Kidney capillary endothelial cell (primary cell): ENCODE measurements at regions not wholly inside any gene's neighbourhood (a gene's known extent, or its start where the extent isn't known, plus 50 kb on each side); places are given as distances from the start of the nearest gene placed in this dataset.
"Not testable (repeated sequence)": the region's sequence is repeated elsewhere in the genome, so short reads cannot be mapped to it uniquely, and the experiment has no call there.

Source experiments
- DNase-seq: peaks from one replicate; pipeline ENCODE4 v3.0.0-alpha.2; 2018; ENCODE audit warnings: low spot score

DNA sequence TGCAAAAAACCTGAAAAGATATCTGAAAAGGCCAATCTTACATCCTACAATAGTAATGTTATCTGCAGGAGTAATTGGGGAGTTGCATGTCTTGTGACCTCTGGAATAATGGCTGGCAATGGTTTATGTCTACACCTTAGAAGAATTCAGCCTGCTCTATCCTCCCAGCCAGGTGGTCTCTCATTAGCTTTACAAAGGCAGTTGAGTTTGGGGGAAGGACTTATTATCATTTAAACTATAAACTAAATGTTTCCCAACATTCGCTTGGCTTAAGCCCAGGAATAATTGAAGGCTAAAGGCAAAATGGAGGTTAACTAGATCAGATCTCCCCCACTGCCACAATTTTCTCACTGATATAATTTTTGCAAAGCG lies 158.4 kb upstream of the SFSWAP start:
- no peak for DNase-seq

DNA sequence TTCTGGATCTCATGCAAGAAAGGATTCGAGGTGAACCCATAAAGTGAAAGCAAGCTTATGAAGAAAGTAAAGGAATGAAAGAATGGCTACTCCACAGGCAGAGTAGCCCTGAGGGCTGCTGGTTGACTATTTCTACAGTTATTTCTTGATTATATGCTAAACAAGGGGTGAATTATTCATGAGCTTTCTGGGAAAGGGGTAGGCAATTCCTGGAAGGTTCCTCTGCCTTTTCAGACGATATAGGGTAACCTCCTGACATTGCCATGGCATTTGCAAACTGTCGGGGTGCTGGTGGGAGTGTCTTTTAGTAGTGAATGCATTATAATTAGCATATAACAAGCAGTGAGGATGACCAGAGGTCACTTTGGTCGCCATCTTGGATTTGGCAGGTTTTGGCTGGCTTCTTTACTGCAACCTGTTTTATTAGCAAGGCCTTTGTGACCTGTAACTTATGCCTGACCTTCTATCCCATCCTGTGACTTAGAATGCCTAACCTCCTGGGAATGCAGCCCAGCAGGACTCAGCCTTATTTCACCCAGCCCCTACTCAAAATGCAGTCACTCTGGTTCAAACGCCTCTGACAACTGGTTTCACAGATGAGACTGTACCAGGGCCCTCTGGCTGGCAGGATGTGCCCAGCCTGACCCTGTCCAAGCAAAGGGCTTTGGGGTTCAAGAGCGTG lies 157.7 kb upstream of the SFSWAP start:
- no peak for DNase-seq

DNA sequence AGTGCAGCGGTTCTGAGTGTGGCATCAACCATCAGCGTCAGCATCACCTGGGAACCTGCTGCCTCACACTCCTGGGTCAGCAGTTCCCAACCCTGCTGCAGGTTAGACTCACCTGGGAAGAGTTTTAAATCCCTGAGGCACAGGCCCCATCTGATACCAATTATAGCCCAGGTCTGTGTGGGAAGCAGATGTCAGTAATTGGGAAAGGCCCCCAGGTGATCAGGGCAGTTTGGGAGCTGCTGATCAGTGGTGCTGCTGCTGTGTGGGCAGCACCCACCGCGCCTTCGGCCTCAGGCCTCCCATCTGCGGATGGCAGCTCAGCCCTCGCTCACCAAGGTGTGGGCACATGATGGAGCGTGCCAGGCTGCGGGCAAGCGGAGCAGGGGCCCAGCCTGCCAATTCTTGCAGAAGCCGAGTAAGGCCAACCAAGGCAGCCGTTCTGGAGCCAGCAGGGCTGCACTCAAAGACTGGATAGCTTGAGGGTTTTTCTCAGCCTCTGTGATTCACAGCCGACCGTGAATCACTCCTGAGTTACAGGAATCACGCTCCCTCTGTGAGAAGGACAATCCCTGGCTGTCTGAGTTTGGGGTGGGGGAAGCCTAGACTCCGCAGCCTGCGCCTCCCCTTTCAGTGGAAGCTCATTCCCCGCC lies 155.6 kb upstream of the SFSWAP start:
- DNase-seq = no peak

DNA sequence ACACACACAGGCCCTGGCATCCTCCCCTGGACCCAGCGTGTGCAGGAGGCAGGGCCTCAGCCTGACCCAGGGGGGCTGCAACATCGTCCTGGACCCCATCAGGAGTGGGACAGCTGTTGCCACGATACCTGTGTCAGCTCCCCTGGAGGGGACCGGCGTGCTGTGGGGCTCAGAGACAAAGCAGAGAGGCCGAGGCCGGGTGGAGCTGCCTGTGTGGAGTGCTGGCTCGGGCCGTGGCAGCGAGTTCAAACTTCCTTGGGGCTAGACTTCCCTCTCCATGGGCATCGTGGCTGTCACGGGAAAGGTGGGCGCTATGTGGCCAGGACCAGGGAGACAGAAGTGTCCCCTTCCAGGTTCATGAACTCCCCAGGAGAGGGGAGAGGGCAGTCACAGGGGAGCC lies 155.0 kb upstream of the SFSWAP start:
- no peak for DNase-seq

DNA sequence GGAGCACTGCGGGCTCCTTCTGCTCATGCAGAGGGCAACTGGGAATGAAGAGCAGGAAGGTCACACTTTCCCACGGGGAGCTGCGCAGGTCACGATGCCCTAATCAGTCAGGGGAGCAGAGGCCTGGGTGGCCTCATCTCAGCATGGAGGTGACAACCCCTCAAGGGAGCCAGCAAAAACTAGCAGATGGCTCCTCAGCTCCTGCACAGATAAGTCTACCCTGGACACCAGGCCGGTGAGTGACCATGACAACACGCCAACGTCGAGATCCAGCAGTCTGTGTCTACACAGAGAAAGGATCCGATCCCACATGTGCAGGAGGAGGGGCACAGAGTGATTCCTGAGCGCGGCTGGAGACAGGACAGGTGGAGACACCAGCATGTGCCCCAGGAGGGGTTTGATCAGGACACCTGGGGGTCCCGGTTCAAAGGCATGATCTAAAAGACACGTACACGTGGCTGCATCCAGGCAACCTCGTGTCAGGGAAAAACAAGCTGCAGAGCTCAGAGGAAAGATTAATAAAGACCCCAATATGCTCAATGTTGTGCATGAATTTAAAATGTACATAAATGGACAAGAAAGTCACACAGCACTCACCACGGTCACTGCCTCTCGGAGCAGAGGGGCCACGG lies 153.7 kb upstream of the SFSWAP start:
- DNase-seq = no peak

DNA sequence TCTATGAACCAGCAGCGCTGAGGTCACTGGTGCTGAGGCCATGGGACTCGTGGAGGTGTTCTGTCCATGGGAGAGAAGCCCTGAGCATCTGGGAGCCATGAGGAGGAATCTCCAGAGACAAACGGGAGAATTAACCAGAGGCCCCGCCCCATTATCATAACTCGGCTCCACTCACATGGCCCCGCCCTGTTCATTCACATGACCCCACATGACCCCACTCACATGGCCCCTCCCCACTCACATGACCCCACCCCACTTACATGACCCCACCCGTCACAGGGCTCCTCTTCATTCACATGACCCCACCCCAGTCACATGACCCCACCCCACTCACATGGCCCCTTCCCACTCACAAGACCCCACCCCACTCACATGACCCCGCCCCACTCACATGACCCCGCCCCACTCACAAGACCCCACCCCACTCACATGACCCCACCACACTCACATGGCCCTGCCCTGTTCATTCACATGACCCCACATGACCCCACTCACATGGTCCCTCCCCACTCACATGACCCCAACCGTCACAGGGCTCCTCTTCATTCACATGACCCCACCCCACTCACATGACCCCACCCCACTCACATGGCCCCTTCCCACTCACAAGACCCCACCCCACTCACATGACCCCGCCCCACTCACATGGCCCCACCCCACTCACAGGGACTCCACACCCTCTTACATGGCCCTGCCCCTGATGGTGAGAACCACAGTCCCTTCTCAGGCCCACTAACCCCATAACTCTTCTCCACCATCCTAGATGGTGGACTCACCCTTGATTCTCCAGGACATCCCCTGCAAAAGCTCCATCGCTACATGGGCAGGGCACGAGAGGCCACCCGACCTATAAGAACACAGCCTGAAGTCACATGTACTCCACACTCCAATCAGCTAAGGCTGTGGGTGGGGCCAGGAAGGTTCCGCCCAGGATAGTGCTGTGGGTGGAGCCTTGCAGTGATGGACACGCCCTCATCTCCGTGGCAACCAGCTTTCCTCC lies 151.1 kb upstream of the SFSWAP start:
- DNase-seq = no peak

DNA sequence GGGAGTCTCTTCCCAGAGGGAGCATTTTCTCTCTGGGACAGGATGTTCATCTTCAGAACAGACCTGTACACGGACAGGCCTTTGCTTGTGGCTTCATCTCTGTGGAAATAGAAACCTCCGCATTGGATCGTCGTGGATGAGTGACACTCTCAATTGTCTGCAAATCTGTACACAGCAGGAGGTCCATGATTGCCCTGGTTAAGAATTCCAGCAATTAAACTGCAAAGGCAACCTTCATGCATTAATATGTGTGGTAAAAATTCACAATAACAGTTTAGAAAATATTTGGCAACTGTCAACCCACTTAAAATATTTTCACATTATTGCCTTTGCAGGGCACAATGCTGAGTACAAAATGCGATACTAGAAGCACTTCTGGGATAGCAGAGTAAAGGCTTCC lies 149.8 kb upstream of the SFSWAP start:
- no peak for DNase-seq

DNA sequence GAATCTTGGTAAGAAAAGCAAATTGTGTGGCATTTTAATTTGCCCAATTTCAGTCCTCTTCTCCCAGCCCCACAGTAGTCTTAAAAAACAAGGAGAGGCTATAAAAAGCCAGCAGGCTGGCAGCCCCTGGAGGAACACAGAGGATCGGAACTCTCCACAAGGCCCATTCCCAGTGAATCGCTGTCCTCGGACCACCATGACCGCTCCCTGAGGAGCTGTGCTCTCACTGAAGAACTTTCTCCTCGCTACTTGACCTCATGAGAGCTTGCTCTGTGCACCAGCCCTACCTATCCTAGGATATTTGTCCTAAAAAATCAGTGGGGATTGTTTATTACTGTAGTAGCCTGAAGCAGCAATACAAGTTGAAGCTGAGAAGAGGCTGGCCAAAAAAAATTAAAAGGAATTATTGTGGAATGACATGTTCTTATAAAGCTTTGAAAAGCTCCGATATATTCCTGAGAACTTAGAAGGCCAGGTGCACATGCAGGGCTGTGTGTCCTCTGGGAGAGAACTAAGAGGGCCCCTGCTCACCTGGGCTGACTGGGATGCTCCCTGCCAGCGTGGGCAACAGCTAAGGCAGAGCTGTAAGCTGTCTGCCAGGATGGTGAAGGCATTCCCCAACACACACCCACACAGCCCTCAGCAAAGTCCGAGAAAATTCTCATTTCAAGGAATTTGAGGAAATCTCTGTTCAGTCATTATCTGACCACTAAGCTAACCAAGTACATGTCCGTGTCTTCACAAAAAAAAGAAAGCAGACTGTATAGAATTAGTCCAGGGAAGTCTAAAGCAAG lies 148.8 kb upstream of the SFSWAP start:
- DNase-seq = no peak

DNA sequence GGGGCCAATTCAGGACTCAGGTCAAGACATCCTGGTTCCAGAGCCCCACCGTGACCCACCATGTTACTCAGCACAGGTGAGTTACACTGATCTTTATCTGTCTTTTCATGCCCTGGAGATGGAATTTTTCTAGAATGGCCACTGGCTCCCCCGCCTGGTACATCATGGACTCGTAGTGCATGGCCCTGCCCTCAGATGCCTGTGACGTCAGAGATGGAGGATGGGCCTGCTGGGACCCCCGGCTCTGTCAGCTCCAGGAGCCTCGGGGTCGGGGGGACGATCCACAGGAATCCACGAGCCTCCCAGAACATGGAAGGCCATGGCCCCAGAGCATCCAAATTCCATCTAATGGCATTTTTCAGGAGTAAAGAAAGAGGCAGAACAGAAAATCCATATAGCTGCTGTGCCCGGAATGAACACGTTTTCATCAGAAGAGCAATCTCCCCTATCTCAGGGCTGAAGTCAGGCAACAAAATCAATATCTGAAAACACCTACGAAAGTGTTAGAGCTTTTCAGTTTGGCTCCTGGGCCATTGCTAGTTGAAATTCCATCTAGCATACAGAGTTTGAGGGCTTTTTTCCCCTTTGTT lies 146.7 kb upstream of the SFSWAP start:
- not testable (repeated sequence) for DNase-seq

DNA sequence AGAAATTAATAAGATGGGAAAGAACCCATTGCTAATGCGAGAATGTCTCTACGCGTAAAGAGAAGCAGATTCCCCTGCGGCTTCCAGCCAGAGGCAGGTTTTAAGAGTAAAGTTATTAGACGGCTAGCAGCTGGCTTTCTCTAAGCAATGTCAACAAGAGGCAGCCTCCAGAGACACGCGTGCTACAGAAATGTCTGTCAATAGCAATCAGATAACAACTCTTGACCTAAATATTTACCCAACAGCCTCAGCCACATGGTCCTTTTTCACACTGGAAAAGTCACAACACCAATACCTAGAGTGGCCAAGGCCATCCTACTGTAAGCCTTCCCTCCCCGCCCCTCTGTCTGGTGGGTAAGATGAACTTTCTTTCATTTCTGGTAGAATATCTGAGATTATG lies 146.0 kb upstream of the SFSWAP start:
- DNase-seq = no peak

DNA sequence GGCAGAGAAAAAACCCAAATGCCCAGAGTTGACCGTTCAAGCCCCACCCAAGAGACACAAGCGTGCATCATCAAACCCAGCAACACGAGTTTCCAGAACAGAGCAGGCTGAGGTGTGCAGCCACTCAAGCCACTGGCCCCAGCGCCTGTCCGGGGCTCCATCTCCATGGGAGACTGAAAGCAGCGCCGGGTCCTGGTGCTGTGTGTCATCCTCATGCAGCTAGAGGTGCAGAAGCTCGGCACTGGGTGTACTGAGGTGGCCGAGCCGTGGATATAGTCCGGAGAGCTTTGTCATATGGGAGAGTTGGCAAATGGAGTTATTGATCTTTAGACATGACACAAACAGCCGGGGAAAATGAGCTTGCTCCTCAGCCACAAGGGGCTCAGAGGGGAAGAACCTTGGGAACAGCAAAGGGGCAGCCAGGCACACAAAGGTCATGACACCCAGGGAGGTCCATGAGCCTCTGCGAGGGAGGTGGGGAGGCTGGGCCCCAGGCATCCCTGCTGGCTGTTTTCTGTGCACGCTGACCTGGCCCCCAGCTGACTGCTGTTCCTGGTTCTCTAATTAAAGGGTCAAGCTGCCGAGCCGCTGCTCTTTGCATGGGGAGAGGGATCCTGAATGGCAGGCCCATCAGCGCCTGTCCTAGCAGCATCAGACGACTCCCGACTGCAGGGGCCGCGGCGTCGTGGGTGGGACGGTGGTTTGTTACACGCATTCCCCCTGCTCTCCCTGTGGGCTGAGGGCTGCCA lies 145.4 kb upstream of the SFSWAP start:
- no peak for DNase-seq

DNA sequence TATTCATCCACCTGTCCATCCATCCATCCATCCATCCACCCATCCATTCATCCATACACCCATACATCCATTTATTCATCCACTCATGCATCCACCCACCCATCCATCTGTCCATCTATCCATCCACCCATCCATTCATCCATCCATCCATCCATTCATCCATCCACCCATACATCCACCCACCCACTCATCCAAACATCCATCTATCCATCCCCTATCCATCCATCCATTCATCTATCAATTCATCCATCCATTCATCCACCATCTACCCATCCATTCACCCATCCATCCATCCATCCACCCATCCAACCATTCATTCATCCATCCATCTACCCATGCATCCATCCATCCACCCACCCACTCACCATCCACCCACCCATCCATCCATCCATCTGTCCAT lies 142.6 kb upstream of the SFSWAP start:
- DNase-seq = no peak

DNA sequence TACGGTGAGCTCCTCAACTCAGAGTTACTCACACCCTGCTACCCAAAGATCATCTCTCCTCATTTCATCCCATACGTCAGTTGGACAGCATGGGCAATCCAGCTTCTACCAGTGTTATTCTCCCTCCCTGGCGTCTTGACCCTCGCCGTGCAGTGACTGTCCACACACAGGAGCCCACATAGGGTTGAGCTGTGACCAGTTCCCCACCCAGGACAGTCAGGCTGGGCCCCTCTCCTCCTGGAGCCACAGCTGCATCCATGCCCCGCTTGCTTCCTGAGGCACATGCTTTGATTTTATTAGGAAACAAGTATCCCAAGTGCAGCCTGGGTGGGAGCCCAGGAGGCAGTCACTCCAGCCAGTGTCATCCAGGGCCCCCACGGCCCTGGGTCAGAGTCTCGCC lies 140.3 kb upstream of the SFSWAP start:
- DNase-seq = no peak

DNA sequence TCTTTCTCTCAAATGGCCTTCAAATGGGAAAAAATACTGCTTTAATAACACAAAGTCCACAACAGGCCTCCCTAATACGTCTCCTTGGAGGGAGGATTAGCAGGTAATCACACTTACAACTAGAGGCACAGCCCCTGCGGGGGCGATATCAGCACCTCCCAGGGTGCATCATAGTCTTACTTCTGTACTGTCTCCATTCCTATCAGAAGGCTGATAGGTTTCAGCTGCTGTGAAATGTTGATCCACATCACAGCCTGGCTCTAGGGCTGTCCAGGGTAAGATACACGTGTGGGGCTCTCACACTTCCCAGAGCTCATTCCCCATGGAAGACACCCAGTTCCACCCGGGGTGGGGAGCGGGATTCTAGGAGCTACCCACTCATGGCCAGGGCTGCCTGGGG lies 139.1 kb upstream of the SFSWAP start:
- no peak for DNase-seq

DNA sequence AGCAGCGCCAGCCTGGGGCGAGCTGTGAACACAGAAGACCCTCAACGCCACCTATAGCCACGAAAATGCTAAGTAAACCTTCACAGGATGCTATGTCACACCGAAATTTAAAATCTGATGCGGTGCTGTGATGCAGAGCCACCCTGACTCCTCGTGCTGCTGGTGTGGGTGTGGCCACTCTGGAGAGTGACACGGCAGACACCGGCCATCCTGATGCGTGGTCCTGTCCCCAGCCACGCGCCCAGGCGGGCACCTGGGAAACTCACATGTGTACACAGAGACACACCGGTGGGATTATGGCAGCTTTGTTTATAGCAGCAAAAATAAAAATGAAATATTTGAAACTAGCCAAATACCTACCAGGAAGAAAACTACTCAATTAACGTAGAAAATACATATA lies 138.3 kb upstream of the SFSWAP start:
- DNase-seq = no peak

DNA sequence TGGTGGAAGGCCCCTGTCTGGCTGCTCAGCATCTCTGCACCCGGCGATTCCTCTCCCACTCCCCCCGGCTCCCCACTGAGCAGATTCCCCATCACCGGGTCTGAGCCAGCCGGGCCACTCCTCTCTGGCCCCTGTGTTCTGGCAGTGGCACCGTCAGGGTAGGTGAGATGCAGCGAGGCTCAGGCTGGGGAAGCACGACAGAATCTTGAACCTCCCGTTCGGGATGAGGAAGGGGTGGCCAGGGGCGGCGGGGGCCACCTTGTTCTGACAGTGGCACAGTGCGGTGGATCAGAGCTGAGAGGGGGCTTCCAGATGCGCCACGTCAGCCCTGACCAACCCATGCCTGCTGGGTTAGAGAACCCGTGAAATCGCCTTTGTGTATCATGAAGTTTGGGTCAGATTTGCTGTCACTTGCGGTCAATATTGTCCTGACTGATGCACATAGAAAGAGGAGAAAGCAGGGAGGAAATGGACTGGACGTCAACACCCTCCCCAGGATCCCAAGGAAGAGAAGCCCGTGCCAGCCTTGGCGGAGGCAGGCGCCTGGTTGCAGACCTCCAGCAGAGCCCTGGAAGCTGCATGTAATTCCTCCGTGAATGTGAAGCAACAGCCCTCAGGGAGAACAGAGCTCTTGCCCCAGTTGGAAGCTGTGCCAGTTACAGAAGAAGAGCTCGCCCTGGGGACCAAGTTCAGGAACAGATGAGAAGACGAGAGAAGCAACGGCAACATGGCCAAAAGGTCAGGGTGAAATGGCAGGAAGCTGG lies 137.1 kb upstream of the SFSWAP start:
- DNase-seq = no peak

DNA sequence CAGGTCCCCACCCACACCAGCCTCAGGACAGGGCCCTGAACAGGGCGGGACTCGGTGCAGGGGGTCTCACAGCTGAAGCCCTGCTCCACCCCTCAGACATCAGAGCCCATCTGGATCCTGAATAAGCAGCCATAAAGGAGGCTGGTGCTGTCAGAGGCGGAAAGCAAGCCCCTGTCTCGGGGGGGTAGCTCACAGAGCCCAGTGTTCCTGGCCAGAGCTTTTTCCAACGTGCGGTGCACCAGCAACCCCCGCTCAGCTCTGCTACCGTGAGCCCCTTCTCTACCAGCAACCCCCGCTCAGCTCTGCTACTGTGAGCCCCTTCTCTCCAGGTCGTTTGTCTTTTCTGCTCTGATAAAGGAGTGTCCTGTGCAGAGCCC lies 136.5 kb upstream of the SFSWAP start:
- no peak for DNase-seq

DNA sequence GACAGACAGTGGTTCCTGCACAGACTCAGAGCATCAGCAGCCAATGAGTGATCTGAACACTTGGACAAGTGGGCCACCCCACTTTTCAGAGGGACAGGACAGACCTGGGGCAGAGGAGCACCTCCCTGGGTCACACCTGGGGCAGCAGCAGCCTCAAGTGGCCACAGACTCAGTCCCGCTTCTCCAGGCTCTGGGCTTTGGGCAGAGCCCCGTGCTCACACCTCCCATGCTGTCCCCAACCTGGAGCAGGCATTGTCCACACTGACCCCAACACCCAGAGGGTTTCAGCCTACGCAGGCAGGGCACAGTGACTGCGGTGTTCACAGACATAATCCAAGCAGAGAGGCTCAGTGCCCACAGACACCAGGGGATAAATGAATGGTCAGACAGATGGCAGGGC lies 135.5 kb upstream of the SFSWAP start:
- no peak for DNase-seq

DNA sequence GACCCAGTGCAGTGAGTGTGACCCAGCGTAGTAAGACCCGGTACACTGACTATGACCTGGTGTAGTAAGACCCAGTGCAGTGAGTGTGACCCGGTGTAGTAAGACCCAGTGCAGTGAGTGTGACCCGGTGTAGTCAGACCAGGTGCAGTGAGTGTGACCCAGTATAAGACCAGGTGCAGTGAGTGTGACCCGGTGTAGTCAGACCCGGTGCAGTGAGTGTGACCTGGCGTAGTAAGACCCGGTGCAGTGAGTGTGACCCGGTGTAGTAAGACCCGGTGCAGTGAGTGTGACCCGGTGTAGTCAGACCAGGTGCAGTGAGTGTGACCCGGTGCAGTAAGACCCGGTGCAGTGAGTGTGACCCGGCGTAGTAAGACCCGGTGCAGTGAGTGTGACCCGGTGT lies 134.2 kb upstream of the SFSWAP start:
- not testable (repeated sequence) for DNase-seq

DNA sequence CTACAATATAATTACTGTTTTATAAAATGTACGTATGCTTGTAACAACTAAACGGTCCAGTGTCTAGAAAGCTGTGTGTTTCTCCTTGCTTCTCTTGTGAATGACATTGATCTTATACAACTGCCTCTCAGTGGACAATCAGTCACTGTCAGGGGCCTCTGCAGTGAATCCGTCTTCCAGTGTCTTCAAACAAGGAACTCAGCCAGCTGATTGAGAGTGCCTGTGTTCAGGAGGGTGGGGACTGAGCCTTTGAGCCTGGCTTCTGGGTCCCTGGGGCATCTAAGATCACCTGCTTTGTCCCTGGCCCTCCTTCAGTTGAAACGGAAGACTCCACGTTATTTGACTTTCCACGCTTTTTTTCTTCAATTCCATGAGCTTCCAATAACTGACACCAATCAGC lies 133.1 kb upstream of the SFSWAP start:
- no peak for DNase-seq
